ENCODE measurements at regions not wholly inside any gene's neighbourhood (a gene's known extent, or its start where the extent isn't known, plus 50 kb on each side); places are given as distances from the start of the nearest gene placed in this dataset.

- no peaks in the 10 kb centered on the region for H3K36me3 ChIP-seq
- no peak overlapping the region for H3K4me3 ChIP-seq
- no peaks in the 10 kb centered on the region for H3K9me3 ChIP-seq (ENCODE audit: low read depth)
- no peaks in the 10 kb centered on the region for H3K4me1 ChIP-seq (ENCODE audit: low read depth)
- peak in 1 of 2 donors; percentile 17 for DNase-seq (ENCODE audit: low read depth in 1 of 2, low spot score in 1 of 2)
- H3K27ac ChIP-seq: no peak overlapping the region
- TF ChIP-seq, protein P1, sequence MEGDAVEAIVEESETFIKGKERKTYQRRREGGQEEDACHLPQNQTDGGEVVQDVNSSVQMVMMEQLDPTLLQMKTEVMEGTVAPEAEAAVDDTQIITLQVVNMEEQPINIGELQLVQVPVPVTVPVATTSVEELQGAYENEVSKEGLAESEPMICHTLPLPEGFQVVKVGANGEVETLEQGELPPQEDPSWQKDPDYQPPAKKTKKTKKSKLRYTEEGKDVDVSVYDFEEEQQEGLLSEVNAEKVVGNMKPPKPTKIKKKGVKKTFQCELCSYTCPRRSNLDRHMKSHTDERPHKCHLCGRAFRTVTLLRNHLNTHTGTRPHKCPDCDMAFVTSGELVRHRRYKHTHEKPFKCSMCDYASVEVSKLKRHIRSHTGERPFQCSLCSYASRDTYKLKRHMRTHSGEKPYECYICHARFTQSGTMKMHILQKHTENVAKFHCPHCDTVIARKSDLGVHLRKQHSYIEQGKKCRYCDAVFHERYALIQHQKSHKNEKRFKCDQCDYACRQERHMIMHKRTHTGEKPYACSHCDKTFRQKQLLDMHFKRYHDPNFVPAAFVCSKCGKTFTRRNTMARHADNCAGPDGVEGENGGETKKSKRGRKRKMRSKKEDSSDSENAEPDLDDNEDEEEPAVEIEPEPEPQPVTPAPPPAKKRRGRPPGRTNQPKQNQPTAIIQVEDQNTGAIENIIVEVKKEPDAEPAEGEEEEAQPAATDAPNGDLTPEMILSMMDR (IDR thresholded peaks at IDR 0.05; ENCODE audit: low read depth, low read length): no peak
- H3K27me3 ChIP-seq: peaks cover 11% of the 10 kb centered on the region
Observed at GRCh38 chr4:54843106-54843505, 185.3 kb downstream of the KIT start.

GRCh38 chr4:54842656-54843055, 184.9 kb downstream of the KIT start:
- TF ChIP-seq, protein P1 (IDR thresholded peaks at IDR 0.05; ENCODE audit: low read depth, low read length): no peak
- no peak overlapping the region for H3K4me3 ChIP-seq
- H3K4me1 ChIP-seq (ENCODE audit: low read depth): no peaks in the 10 kb centered on the region
- H3K27ac ChIP-seq: no peak overlapping the region
- no peaks in the 10 kb centered on the region for H3K36me3 ChIP-seq
- no peaks in the 10 kb centered on the region for H3K9me3 ChIP-seq (ENCODE audit: low read depth)
- no peak for DNase-seq (ENCODE audit: low read depth in 1 of 2, low spot score in 1 of 2)
- H3K27me3 ChIP-seq: peaks cover 7% of the 10 kb centered on the region

DNA sequence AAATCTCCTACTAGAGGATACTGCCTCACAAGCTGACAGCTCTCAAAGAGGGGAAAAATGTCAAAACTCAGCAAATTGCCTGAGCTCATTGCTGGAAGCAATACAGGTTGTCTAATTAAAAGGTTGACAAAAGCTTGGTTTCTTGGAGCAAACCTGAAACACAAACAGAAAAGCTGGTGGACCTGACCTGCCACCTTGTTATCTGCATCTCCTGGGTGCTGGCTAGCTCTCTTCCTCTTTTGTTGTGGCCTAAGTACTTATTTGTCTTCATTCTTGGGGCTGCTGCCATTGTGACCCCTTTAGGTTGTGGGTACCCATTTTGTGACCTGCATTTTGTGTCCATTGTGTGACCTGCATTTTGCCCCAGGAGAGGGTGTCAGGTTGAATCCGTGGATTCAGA, 184.5 kb downstream of the KIT start:
- no peak for DNase-seq (ENCODE audit: low read depth in 1 of 2, low spot score in 1 of 2)
- H3K27ac ChIP-seq: no peak overlapping the region
- TF ChIP-seq, protein P1 (IDR thresholded peaks at IDR 0.05; ENCODE audit: low read depth, low read length): no peak
- peaks cover 3% of the 10 kb centered on the region for H3K27me3 ChIP-seq
- no peaks in the 10 kb centered on the region for H3K4me1 ChIP-seq (ENCODE audit: low read depth)
- no peak overlapping the region for H3K4me3 ChIP-seq
- no peaks in the 10 kb centered on the region for H3K9me3 ChIP-seq (ENCODE audit: low read depth)
- H3K36me3 ChIP-seq: no peaks in the 10 kb centered on the region

DNA sequence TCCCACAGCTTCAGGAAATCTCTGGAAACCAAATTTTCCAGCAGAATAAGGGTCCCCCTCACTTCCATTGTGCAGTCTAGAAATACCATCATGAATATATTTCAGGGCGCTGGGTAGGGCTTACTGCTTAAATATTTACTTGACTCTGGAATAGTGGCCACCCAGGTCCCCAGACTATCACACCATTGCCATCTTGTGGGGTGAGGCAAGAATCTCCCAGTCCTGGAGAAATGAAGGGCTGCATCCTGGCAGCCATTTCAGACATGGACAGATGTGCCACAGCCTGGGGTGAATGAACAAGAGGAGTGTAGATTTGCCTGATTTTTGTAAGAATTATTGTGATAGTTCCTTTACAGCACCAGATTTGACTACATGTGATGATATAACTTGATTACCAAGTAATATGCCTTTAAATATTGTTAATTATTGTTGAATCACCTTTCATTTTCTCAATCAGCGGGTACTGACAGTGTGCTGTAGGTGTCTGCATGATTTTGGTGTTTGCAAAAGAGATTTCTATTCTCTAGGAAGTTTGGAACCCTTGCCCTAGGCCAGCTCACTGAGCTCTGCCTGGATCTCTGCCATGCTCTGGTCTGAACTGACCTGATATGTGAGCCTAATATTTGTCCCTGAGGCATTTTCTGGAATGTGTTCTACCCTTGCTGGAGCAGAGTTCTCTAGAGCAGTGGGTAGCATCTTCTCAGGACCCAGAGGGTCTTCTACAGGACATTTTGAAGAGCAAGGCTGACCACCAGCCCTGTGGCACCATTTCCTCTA, 183.4 kb downstream of the KIT start:
- DNase-seq (ENCODE audit: low read depth in 1 of 2, low spot score in 1 of 2): peak; percentile 29
- H3K4me1 ChIP-seq (ENCODE audit: low read depth): no peaks in the 10 kb centered on the region
- H3K9me3 ChIP-seq (ENCODE audit: low read depth): no peaks in the 10 kb centered on the region
- H3K27ac ChIP-seq: no peak overlapping the region
- no peak overlapping the region for H3K4me3 ChIP-seq
- H3K27me3 ChIP-seq: no peaks in the 10 kb centered on the region
- TF ChIP-seq, protein P1 (IDR thresholded peaks at IDR 0.05; ENCODE audit: low read depth, low read length): no peak
- no peaks in the 10 kb centered on the region for H3K36me3 ChIP-seq

DNA sequence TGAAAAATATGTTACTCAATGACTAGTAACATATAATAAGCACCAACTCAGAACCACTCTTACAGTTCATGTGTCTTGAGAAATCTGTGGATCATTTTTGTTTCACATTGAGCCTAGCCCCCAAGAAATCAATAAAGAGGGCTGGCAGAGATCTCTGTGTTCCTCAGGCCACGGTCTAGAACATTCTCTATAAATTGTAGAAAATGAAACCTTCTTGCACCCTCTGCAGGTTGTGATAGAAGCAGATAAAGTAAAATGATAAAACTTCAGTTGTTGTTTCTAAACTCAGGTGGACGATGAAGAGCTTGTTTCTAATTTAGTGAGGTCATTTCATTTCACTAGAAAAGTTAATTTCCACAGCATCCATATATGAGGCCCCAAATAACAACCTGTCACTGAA, 182.7 kb downstream of the KIT start:
- H3K9me3 ChIP-seq (ENCODE audit: low read depth): no peaks in the 10 kb centered on the region
- DNase-seq (ENCODE audit: low read depth in 1 of 2, low spot score in 1 of 2): no peak
- no peaks in the 10 kb centered on the region for H3K36me3 ChIP-seq
- no peaks in the 10 kb centered on the region for H3K4me1 ChIP-seq (ENCODE audit: low read depth)
- TF ChIP-seq, protein P1 (IDR thresholded peaks at IDR 0.05; ENCODE audit: low read depth, low read length): no peak
- H3K27me3 ChIP-seq: no peaks in the 10 kb centered on the region
- H3K27ac ChIP-seq: no peak overlapping the region
- no peak overlapping the region for H3K4me3 ChIP-seq

All from cardiac muscle cell (in vitro differentiated cells and primary cell).